T-cell (primary cell): ENCODE measurements at regions not wholly inside any gene's neighbourhood (a gene's known extent, or its start where the extent isn't known, plus 50 kb on each side); places are given as distances from the start of the nearest gene placed in this dataset.

Source experiments
- ATAC-seq, 4 experiments: fragments of 200-7000 bp in 3 of 4; fragments of 150-1000 bp in 1 of 4; cut with Tn5 transposase; replicated peaks in 1 of 4; 1 replicate in 3 of 4; 2 replicates in 1 of 4; pipeline ENCODE4 v1.10.0; 2021; ENCODE audit warnings: moderate library complexity in 3 of 4, mild to moderate bottlenecking in 2 of 4, moderate number of reproducible peaks in 1 of 4
- CTCF ChIA-PET, 2 donors: fragments of 300-600 bp; sonication (Branson Sonifier 250); formaldehyde crosslinking; loops; one replicate each; lab custom pipeline; 2022; ENCODE audit warnings: antibody characterized with exemption in 2 of 2; lab: Charles Lee
- POLR2A ChIA-PET, 2 donors: fragments of 300-600 bp; sonication (Branson Sonifier 250); formaldehyde crosslinking; loops; one replicate each; lab custom pipeline; 2022; ENCODE audit warnings: antibody characterized with exemption in 2 of 2; lab: Charles Lee
- DNase-seq, 35 experiments: peaks; one replicate each; pipeline versions ENCODE4 v3.0.0 to v3.0.0-alpha.2; 2013 to 2023
- H3K27ac ChIP-seq: one replicate; pipeline ENCODE4 v1.5.1; 2013; ENCODE audit warnings: low read length
- H3K27me3 ChIP-seq, 2 experiments: replicated peaks in 1 of 2; 1 replicate in 1 of 2; 2 replicates in 1 of 2; pipeline versions ENCODE4 v1.6.1 to v1.7.0; 2013; ENCODE audit warnings: low read length in 1 of 2, mixed read lengths in 1 of 2; ENCODE audit not compliant: control insufficient read depth in 2 of 2, insufficient read depth in 2 of 2; ENCODE audit errors: extremely low read depth in 1 of 2
- H3K36me3 ChIP-seq, 2 donors: 1 replicate in 1 of 2; 2 replicates in 1 of 2; pipeline versions ENCODE4 v1.6.1 to v1.7.0; 2013; ENCODE audit warnings: low read length in 1 of 2; ENCODE audit not compliant: control insufficient read depth in 2 of 2, insufficient read depth in 1 of 2; ENCODE audit errors: extremely low read depth in 1 of 2
- H3K4me1 ChIP-seq, 2 experiments: 1 replicate in 1 of 2; 2 replicates in 1 of 2; pipeline versions ENCODE4 v1.6.1 to v1.7.0; 2013; ENCODE audit warnings: low read length in 2 of 2, mixed read lengths in 1 of 2; ENCODE audit not compliant: insufficient read depth in 2 of 2, control insufficient read depth in 1 of 2; ENCODE audit errors: extremely low read depth in 1 of 2
- H3K4me3 ChIP-seq, 2 donors: 1 replicate in 1 of 2; 2 replicates in 1 of 2; pipeline versions ENCODE4 v1.5.1 to v1.7.0; 2013; ENCODE audit warnings: mild to moderate bottlenecking in 2 of 2, low read length in 1 of 2, moderate library complexity in 1 of 2; ENCODE audit not compliant: control insufficient read depth in 1 of 2; ENCODE audit errors: extremely low read depth in 1 of 2
- H3K9me3 ChIP-seq: 2 replicates; pipeline ENCODE4 v1.7.0; 2013
- H3K27ac Mint-ChIP-seq, 2 donors: one replicate each; pipeline ENCODE4 v1.8.0; 2020 to 2021; ENCODE audit warnings: mild to moderate bottlenecking in 2 of 2, mixed read lengths in 2 of 2
- H3K27me3 Mint-ChIP-seq, 2 donors: one replicate each; pipeline ENCODE4 v1.8.0; 2021 to 2022; ENCODE audit warnings: mixed read lengths in 2 of 2
- H3K36me3 Mint-ChIP-seq: one replicate; pipeline ENCODE4 v1.8.0; 2021; ENCODE audit warnings: mixed read lengths
- H3K4me1 Mint-ChIP-seq, 3 donors: one replicate each; pipeline ENCODE4 v1.8.0; 2020 to 2022; ENCODE audit warnings: mixed read lengths in 3 of 3, mild to moderate bottlenecking in 1 of 3
- H3K4me3 Mint-ChIP-seq, 3 donors: one replicate each; pipeline ENCODE4 v1.8.0; 2020 to 2022; ENCODE audit warnings: mild to moderate bottlenecking in 3 of 3, mixed read lengths in 3 of 3, moderate library complexity in 3 of 3
- H3K9me3 Mint-ChIP-seq, 3 donors: one replicate each; pipeline ENCODE4 v1.8.0; 2020 to 2022; ENCODE audit warnings: mixed read lengths in 3 of 3
- WGBS: methylation state at CpG from one replicate; pipeline ENCODE4 v1.1.5; 2013; ENCODE audit warnings: missing lambda C conversion rate; ENCODE audit not compliant: insufficient coverage; 5-methylcytosine and 5-hydroxymethylcytosine counted together

DNA sequence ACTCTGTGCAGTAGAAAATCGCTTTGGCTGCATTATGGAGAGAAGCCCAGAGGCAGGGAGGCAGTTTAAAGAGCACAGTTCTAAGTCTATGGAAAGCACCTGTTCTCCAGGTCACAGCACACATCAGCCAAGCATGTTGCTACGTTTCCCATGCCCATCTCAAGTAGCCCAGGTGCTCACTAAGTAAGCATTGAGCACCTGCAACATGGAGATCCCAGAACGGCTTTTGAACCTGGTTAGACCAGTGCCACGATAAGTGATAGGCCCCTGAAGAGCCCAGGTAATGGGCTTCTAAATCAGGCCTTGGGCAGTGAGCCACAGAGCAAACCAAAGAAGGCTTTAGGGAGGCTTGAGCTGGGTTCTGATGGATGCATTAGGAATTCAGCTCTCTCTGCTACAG, 186.2 kb downstream of the C1orf94 start:
- Histone ChIP-seq H3K27me3 (peaks cover 0 to 14% of the 10 kb centered on the region in 2 experiments), H3K36me3 (no peaks in the 10 kb centered on the region), H3K4me3 (no peak overlapping the region), H3K9me3 (no peaks in the 10 kb centered on the region), H3K4me1 (no peaks in the 10 kb centered on the region), H3K27ac (no peak overlapping the region)
- POLR2A ChIA-PET: no interaction called here
- no peak for DNase-seq
- ATAC-seq: no peak
- Mint-ChIP-seq H3K36me3 (no peaks in the 10 kb centered on the region), H3K4me1 (no peaks in the 10 kb centered on the region), H3K27me3 (peaks cover 22 to 45% of the 10 kb centered on the region in 2 donors), H3K9me3 (peaks cover 0 to 6% (median 0%) of the 10 kb centered on the region in 3 donors), H3K27ac (no peak overlapping the region), H3K4me3 (no peak overlapping the region)
- CTCF ChIA-PET: no interaction called here
- 66% methylated on average over 3 of the region's 4 CpGs for WGBS

DNA sequence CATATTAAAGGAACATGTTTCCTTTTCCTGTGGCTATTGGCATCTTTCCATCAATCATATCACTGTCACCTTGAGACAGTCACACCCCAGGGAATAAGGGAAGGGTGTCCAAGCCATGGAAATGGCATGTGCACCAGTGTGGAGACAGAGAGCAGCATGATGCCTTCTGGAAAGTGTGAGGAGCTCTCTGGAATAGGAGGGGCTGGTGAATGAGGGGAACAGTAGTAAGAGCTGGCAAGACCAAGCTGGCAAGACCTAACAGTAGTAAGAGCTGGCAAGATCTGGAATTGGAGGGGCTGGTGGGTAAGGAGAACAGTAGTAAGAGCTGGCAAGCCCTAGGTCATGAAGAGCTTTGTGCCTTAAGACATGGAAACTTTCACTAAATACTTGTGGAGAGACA, 186.7 kb downstream of the C1orf94 start:
- Mint-ChIP-seq H3K27ac (no peak overlapping the region), H3K9me3 (peaks cover 0 to 6% (median 0%) of the 10 kb centered on the region in 3 donors), H3K27me3 (peaks cover 18 to 44% of the 10 kb centered on the region in 2 donors), H3K4me1 (no peaks in the 10 kb centered on the region), H3K36me3 (no peaks in the 10 kb centered on the region), H3K4me3 (no peak overlapping the region)
- no peaks in the 10 kb centered on the region for H3K9me3 ChIP-seq
- DNase-seq (no peak), ATAC-seq (no peak)
- POLR2A ChIA-PET: no interaction called here
- no peak overlapping the region for H3K4me3 ChIP-seq
- CTCF ChIA-PET: no interaction called here
- no peak overlapping the region for H3K27ac ChIP-seq
- H3K36me3 ChIP-seq: no peaks in the 10 kb centered on the region
- no peaks in the 10 kb centered on the region for H3K4me1 ChIP-seq
- H3K27me3 ChIP-seq: peaks cover 0 to 14% of the 10 kb centered on the region in 2 experiments

DNA sequence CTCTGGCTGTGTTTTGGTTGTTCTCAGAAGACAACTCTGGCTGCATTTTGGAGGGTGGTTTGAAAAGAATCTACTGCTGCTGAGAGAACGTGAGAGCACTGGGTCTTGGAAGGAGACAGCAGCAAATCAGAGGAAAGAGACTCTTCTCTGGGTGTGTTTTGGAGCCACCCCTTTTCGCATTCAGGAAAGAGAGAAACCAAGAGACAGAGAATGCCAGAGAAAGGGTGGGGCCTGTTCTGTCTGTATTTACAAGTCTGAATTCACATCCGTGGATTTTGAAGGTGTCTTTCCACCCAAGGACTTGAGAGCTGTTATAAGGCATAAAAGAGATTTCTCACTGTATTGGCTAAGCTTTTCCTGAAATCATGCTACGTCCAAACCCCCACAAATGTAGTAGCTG, 187.2 kb downstream of the C1orf94 start:
- Mint-ChIP-seq H3K27ac (no peak overlapping the region), H3K27me3 (peaks cover 18 to 48% of the 10 kb centered on the region in 2 donors), H3K4me1 (no peaks in the 10 kb centered on the region), H3K9me3 (peaks cover 0 to 6% (median 0%) of the 10 kb centered on the region in 3 donors), H3K36me3 (no peaks in the 10 kb centered on the region), H3K4me3 (no peak overlapping the region)
- ChIA-PET POLR2A (no interaction called here), CTCF (no interaction called here)
- WGBS: 27% methylated on average over 1 of the region's 4 CpGs
- DNase-seq (no peak), ATAC-seq (no peak)
- H3K9me3 ChIP-seq: no peaks in the 10 kb centered on the region
- no peak overlapping the region for H3K4me3 ChIP-seq
- H3K27ac ChIP-seq: no peak overlapping the region
- no peaks in the 10 kb centered on the region for H3K4me1 ChIP-seq
- peaks cover 0 to 14% of the 10 kb centered on the region in 2 experiments for H3K27me3 ChIP-seq
- no peaks in the 10 kb centered on the region for H3K36me3 ChIP-seq

DNA sequence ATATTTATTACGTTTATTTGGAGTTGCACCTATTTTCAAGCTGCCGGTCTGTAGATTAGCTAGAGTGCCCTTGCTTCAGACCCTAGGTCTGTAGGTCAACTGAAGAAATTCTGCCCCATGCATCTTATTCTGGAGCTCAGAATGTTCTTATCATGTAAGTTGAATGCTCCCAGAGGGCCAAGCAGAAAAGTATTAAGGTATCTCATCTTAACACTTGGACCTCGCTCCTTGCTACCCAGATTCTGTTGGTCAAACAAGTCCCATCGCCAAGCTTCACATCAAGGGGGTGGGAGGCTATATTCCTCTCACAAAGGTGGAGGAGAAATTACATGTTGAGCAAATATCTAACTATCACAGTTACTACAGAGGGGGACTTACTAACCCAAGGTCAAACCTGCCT, 187.7 kb downstream of the C1orf94 start:
- CTCF ChIA-PET: no interaction called here
- Histone ChIP-seq H3K4me3 (no peak overlapping the region), H3K4me1 (no peaks in the 10 kb centered on the region), H3K36me3 (no peaks in the 10 kb centered on the region), H3K9me3 (no peaks in the 10 kb centered on the region), H3K27ac (no peak overlapping the region), H3K27me3 (peaks cover 0 to 18% of the 10 kb centered on the region in 2 experiments)
- Mint-ChIP-seq H3K9me3 (peaks cover 0 to 6% (median 0%) of the 10 kb centered on the region in 3 donors), H3K4me3 (no peak overlapping the region), H3K4me1 (no peaks in the 10 kb centered on the region), H3K36me3 (no peaks in the 10 kb centered on the region), H3K27me3 (peaks cover 18 to 48% of the 10 kb centered on the region in 2 donors), H3K27ac (no peak overlapping the region)
- 80% methylated on average over 2 of the region's 4 CpGs for WGBS
- DNase-seq (no peak), ATAC-seq (no peak)
- POLR2A ChIA-PET: no interaction called here

DNA sequence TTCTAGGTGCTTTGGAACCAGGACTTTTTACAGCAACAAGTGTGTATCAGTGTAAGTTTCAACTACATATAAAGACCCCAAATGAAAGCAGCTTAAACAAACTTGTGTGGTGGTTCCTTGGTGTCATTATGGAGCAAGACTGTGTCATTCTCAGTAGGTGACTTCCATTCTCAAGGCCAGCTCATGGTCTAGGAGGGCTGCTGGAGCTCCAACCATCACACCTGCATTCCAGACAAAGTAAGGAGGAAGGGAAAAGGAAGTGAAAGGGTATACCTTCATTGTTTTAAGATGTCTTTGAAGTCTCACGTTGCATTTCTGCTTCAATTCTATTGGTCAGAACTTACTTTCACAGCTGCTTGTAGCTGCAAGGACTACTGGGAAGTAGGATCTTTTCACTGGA, 188.6 kb downstream of the C1orf94 start:
- Histone ChIP-seq H3K27ac (no peak overlapping the region), H3K4me3 (no peak overlapping the region), H3K9me3 (no peaks in the 10 kb centered on the region), H3K4me1 (no peaks in the 10 kb centered on the region), H3K36me3 (no peaks in the 10 kb centered on the region), H3K27me3 (peaks cover 0 to 23% of the 10 kb centered on the region in 2 experiments)
- POLR2A ChIA-PET: no interaction called here
- no CpG with 5 or more reads among the region's 1 CpG for WGBS
- no peaks in the 10 kb centered on the region for H3K36me3 Mint-ChIP-seq
- CTCF ChIA-PET: no interaction called here
- H3K4me1 Mint-ChIP-seq: no peaks in the 10 kb centered on the region
- peaks cover 14 to 45% of the 10 kb centered on the region in 2 donors for H3K27me3 Mint-ChIP-seq
- peaks cover 0 to 6% (median 0%) of the 10 kb centered on the region in 3 donors for H3K9me3 Mint-ChIP-seq
- no peak for DNase-seq
- no peak overlapping the region for H3K27ac Mint-ChIP-seq
- H3K4me3 Mint-ChIP-seq: no peak overlapping the region
- no peak for ATAC-seq

DNA sequence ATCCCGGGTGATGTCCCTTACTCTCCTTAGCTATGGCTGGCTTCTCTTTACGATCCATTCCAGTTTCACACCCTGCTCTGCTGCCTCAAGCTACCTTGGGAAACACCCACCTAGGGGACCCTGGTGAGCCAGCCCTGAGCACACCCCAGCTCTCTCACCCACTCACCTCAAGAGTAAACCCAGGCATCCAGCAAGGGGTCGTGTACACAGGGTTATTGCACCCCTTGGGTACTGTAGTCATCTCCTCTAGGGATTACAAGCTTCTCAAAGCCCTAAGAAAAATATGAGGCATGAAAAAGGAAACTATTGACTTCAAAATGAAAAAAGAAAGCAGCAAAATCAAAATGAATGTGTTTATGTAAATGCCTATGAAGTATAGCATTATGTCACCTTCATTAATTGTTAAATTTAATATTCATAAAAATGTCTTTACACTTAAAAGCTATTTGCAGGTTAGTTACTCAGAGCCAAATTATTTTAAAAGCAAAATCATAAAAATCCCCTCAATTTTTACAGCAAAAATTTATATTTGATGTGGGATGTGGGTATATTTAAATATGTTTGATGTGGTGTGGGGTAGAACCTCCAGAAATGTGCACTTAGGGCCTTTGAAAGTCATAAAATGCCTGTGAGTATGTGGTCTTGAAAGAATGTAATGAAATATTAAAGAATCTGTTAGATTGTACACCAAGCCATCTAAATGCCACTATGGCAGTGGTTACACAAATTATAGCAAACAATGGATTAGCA, 190.3 kb downstream of the C1orf94 start:
- POLR2A ChIA-PET: interaction anchor here in 1 of 2 donors (0.7 kb wide), 1 partner anchor 59 kb away, joined by 3 read pairs; no protein-coding TSS in a partner anchor
- DNase-seq: no peak
- 86% methylated on average over 1 of the region's 3 CpGs for WGBS

More for the DNA sequence above, 190.3 kb downstream of the C1orf94 start:
- Histone ChIP-seq H3K4me3 (no peak overlapping the region), H3K9me3 (no peaks in the 10 kb centered on the region), H3K27ac (no peak overlapping the region), H3K27me3 (peaks cover 0 to 19% of the 10 kb centered on the region in 2 experiments), H3K36me3 (no peaks in the 10 kb centered on the region), H3K4me1 (no peaks in the 10 kb centered on the region)
- H3K27ac Mint-ChIP-seq: no peak overlapping the region
- H3K4me1 Mint-ChIP-seq: no peaks in the 10 kb centered on the region
- no peaks in the 10 kb centered on the region for H3K36me3 Mint-ChIP-seq
- H3K9me3 Mint-ChIP-seq: peaks cover 0 to 4% (median 0%) of the 10 kb centered on the region in 3 donors
- CTCF ChIA-PET: no interaction called here
- no peak overlapping the region for H3K4me3 Mint-ChIP-seq
- peaks cover 22 to 39% of the 10 kb centered on the region in 2 donors for H3K27me3 Mint-ChIP-seq
- no peak for ATAC-seq
